PC-3 (cell line): ENCODE measurements at regions not wholly inside any gene's neighbourhood (a gene's known extent, or its start where the extent isn't known, plus 50 kb on each side); places are given as distances from the start of the nearest gene placed in this dataset.
"Not testable (repeated sequence)": the region's sequence is repeated elsewhere in the genome, so short reads cannot be mapped to it uniquely, and the experiment has no call there.

Experiments used
- ATAC-seq: fragments of 200-7000 bp; cut with Tn5 transposase; 2 replicates; pipeline ENCODE4 v1.9.1; 2020; ENCODE audit warnings: mild to moderate bottlenecking, moderate library complexity
- BruUV-seq: library from RNA; stranded (reverse); fragments of 400-500 nt; replicated peaks from 2 replicates; lab custom pipeline; 2021; lab: Mats Ljungman, UMichigan
- CTCF ChIA-PET: fragments of 300-600 bp; sonication (Branson Sonifier 250); formaldehyde crosslinking; loops from one replicate; lab custom pipeline; 2022; ENCODE audit warnings: antibody characterized with exemption; lab: Charles Lee
- POLR2A ChIA-PET: fragments of 300-600 bp; sonication (Branson Sonifier 250); formaldehyde crosslinking; loops from one replicate; lab custom pipeline; 2022; ENCODE audit warnings: antibody characterized with exemption; ENCODE audit not compliant: unreplicated experiment; lab: Charles Lee
- DNase-seq: peaks from one replicate; pipeline ENCODE4 v3.0.0-alpha.2; 2015
- H2AFZ ChIP-seq: fragments of 300-600 bp; sonication (generic); 2 replicates; pipeline ENCODE4 v1.6.0; 2016; ENCODE audit warnings: antibody characterized with exemption, low read length
- H3F3A ChIP-seq: fragments of 300-600 bp; sonication (generic); one replicate; pipeline ENCODE4 v1.6.0; 2017; ENCODE audit warnings: antibody characterized with exemption, low read length, control low read depth, mild to moderate bottlenecking; ENCODE audit not compliant: unreplicated experiment
- H3K27ac ChIP-seq: fragments of 300-600 bp; sonication (generic); 2 replicates; pipeline ENCODE4 v1.5.1; 2016; ENCODE audit warnings: mild to moderate bottlenecking, low read length
- H3K27me3 ChIP-seq: fragments of 300-600 bp; sonication (generic); 2 replicates; pipeline ENCODE4 v1.6.1; 2016; ENCODE audit warnings: low read length, mixed read lengths
- H3K36me3 ChIP-seq: fragments of 300-600 bp; sonication (generic); 2 replicates; pipeline ENCODE4 v1.6.1; 2016; ENCODE audit warnings: low read depth, mixed run types, low read length, mixed read lengths
- H3K4me1 ChIP-seq: fragments of 300-600 bp; sonication (generic); 2 replicates; pipeline ENCODE4 v1.5.1; 2016; ENCODE audit warnings: low read length; ENCODE audit not compliant: insufficient read depth
- H3K4me2 ChIP-seq: fragments of 300-600 bp; sonication (generic); 2 replicates; pipeline ENCODE4 v1.6.0; 2016; ENCODE audit warnings: low read length
- H3K4me3 ChIP-seq: fragments of 300-600 bp; sonication (generic); 2 replicates; pipeline ENCODE4 v1.5.1; 2016; ENCODE audit warnings: mild to moderate bottlenecking, low read length, mixed read lengths
- H3K79me2 ChIP-seq: fragments of 300-600 bp; sonication (generic); 2 replicates; pipeline ENCODE4 v1.6.1; 2017; ENCODE audit warnings: low read length, mixed read lengths
- H3K9ac ChIP-seq: fragments of 300-600 bp; sonication (generic); 2 replicates; pipeline ENCODE4 v1.6.0; 2016; ENCODE audit warnings: mild to moderate bottlenecking, low read length
- H3K9me2 ChIP-seq: fragments of 300-600 bp; sonication (generic); replicated peaks from 2 replicates; pipeline ENCODE4 v1.6.1; 2016; ENCODE audit warnings: mixed run types, low read length, mixed read lengths
- H3K9me3 ChIP-seq: fragments of 300-600 bp; sonication (generic); 2 replicates; pipeline ENCODE4 v1.6.1; 2016; ENCODE audit warnings: low read length, mixed read lengths
- H4K20me1 ChIP-seq: fragments of 300-600 bp; sonication (generic); 2 replicates; pipeline ENCODE4 v1.6.1; 2016; ENCODE audit warnings: low read length, mixed read lengths
- CTCF ChIP-seq: fragments of 300-600 bp; sonication (generic); conservative IDR thresholded peaks from 2 replicates; pipeline ENCODE4 v1.5.1; 2017; ENCODE audit warnings: antibody characterized with exemption, low read depth, mild to moderate bottlenecking, low read length
- EZH2 ChIP-seq: fragments of 300-600 bp; sonication (generic); IDR thresholded peaks from one replicate; pipeline ENCODE4 v1.6.1; 2017; ENCODE audit warnings: antibody characterized with exemption, mild to moderate bottlenecking, low read length; ENCODE audit not compliant: unreplicated experiment
- EZH2phosphoT487 ChIP-seq: fragments of 300-600 bp; sonication (generic); IDR thresholded peaks from 2 replicates; pipeline ENCODE4 v1.6.1; 2018; ENCODE audit warnings: mild to moderate bottlenecking, antibody characterized with exemption, low read length, borderline replicate concordance
- intact Hi-C: fragments of 100-400 bp; cut with micrococcal nuclease; formaldehyde crosslinking; loops from 2 replicates; pipeline ENCODE4 v1.9.0; 2023

- H3K9me2 ChIP-seq, H4K20me1 ChIP-seq, H3K27me3 ChIP-seq, BruUV-seq, POLR2A ChIA-PET, H3K4me3 ChIP-seq, ATAC-seq, H3K4me2 ChIP-seq, DNase-seq, H3F3A ChIP-seq, H3K27ac ChIP-seq, intact Hi-C loops, H3K9ac ChIP-seq, CTCF ChIA-PET, H3K4me1 ChIP-seq, H3K9me3 ChIP-seq, H3K36me3 ChIP-seq, H2AFZ ChIP-seq, H3K79me2 ChIP-seq: not testable (repeated sequence)
Measured at GRCh38 chr2:132220589-132220988, 58.8 kb upstream of the ANKRD30BL start.

GRCh38 chr2:132221886-132222285 is 60.1 kb upstream of the ANKRD30BL start:
- H3K27me3 ChIP-seq, DNase-seq, H3K36me3 ChIP-seq, POLR2A ChIA-PET, H3K4me1 ChIP-seq, H4K20me1 ChIP-seq, H3K27ac ChIP-seq, CTCF ChIA-PET, H3F3A ChIP-seq, BruUV-seq, intact Hi-C loops, H3K9ac ChIP-seq, H3K9me3 ChIP-seq, ATAC-seq, H2AFZ ChIP-seq, H3K4me3 ChIP-seq, H3K79me2 ChIP-seq, H3K4me2 ChIP-seq, H3K9me2 ChIP-seq: not testable (repeated sequence)

GRCh38 chr2:132252191-132252893 is 90.6 kb upstream of the ANKRD30BL start:
- no peaks in the 10 kb centered on the region for H3K4me1 ChIP-seq
- H3K9ac ChIP-seq, result no peak overlapping the region
- no peak overlapping the region for H3K4me2 ChIP-seq
- ChIA-PET POLR2A (no interaction called here), CTCF (no interaction called here)
- ATAC-seq, result no peak
- no TSS peak for BruUV-seq
- H3K9me2 ChIP-seq, result no peaks in the 10 kb centered on the region
- TF ChIP-seq EZH2phosphoT487 (no peak), CTCF (no peak), EZH2 (no peak)
- H3F3A ChIP-seq, result no peaks in the 10 kb centered on the region
- H3K79me2 ChIP-seq, result no peaks in the 10 kb centered on the region
- no peak overlapping the region for H3K4me3 ChIP-seq
- H2AFZ ChIP-seq, result no peak overlapping the region
- H3K27me3 ChIP-seq, result no peaks in the 10 kb centered on the region
- no peaks in the 10 kb centered on the region for H4K20me1 ChIP-seq
- H3K36me3 ChIP-seq, result no peaks in the 10 kb centered on the region
- no peak overlapping the region for H3K27ac ChIP-seq
- intact Hi-C loops, result no loop called here
- DNase-seq, result no peak
- H3K9me3 ChIP-seq, result no peaks in the 10 kb centered on the region

- no peaks in the 10 kb centered on the region for H4K20me1 ChIP-seq
- H3K4me1 ChIP-seq, result no peaks in the 10 kb centered on the region
- CTCF ChIA-PET, result no interaction called here
- POLR2A ChIA-PET, result no interaction called here
- DNase-seq (no peak), ATAC-seq (no peak)
- no peaks in the 10 kb centered on the region for H3K27me3 ChIP-seq
- no peak overlapping the region for H3K4me2 ChIP-seq
- H2AFZ ChIP-seq, result no peak overlapping the region
- no peaks in the 10 kb centered on the region for H3K9me2 ChIP-seq
- H3K36me3 ChIP-seq, result no peaks in the 10 kb centered on the region
- H3K79me2 ChIP-seq, result no peaks in the 10 kb centered on the region
- H3K27ac ChIP-seq, result no peak overlapping the region
- no TSS peak for BruUV-seq
- no peaks in the 10 kb centered on the region for H3K9me3 ChIP-seq
- H3K4me3 ChIP-seq, result no peak overlapping the region
- no peak overlapping the region for H3K9ac ChIP-seq
- H3F3A ChIP-seq, result no peaks in the 10 kb centered on the region
- intact Hi-C loops, result no loop called here
- TF ChIP-seq CTCF, result no peak
- no peak for TF ChIP-seq EZH2
- no peak for TF ChIP-seq EZH2phosphoT487
Measured at GRCh38 chr2:132252894-132253264, 91.1 kb upstream of the ANKRD30BL start.
